ENCODE measurements at regions not wholly inside any gene's neighbourhood (a gene's known extent, or its start where the extent isn't known, plus 50 kb on each side); places are given as distances from the start of the nearest gene placed in this dataset.

DNA sequence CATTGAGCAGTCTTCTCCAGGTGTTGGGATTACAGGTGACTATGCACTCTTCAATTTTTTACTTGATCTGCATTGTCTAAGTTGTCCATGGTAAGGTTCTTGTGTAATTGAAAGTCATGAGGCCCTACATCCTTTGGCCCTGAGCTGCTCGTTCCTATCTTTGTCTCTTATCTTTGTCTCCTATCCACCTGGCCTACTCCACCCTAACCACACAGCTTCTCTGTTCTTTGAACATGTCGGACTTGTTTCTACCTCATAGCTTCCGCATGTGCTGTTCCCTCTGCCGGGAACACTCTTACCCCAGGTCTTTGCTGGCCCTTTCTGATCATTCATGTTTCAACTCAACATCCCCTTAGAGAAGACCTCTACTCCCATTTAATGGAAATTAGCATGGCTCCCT is 194.8 kb upstream of the TBX3 start:
- TF ChIP-seq CTCF (IDR thresholded peaks at IDR 0.05; ENCODE audit: low read length) (no peak), EZH2 (IDR thresholded peaks at IDR 0.05; ENCODE audit: borderline replicate concordance, low read length) (no peak)

All from OCI-LY1 (cell line).